Uterus (tissue), 2 donors: ENCODE measurements at regions not wholly inside any gene's neighbourhood (a gene's known extent, or its start where the extent isn't known, plus 50 kb on each side); places are given as distances from the start of the nearest gene placed in this dataset.

Experiments used
- CTCF ChIP-seq, 4 experiments: fragments of 200-600 bp in 2 of 4; fragments of 450-650 bp in 2 of 4; sonication (generic) in 2 of 4; IDR thresholded peaks; one replicate each; pipeline ENCODE4 v1.5.1; 2016 to 2019; ENCODE audit warnings: antibody characterized with exemption in 4 of 4, mild to moderate bottlenecking in 2 of 4, moderate library complexity in 1 of 4
- POLR2A ChIP-seq, 2 donors: fragments of 450-650 bp; IDR thresholded peaks; one replicate each; pipeline ENCODE4 v1.6.1; 2016; ENCODE audit warnings: antibody characterized with exemption in 2 of 2, mild to moderate bottlenecking in 1 of 2, moderate library complexity in 1 of 2

- TF ChIP-seq CTCF (IDR thresholded peaks at IDR 0.05) (no peak), POLR2A (IDR thresholded peaks at IDR 0.05) (no peak)
Measured at GRCh38 chr7:69414555-69414954, 183.7 kb upstream of the AUTS2 start.
